ENCODE measurements at regions not wholly inside any gene's neighbourhood (a gene's known extent, or its start where the extent isn't known, plus 50 kb on each side); places are given as distances from the start of the nearest gene placed in this dataset.

- TF ChIP-seq POLR2A (IDR thresholded peaks at IDR 0.05) (no peak), POLR2AphosphoS5 (IDR thresholded peaks at IDR 0.05) (no peak), EP300 (IDR thresholded peaks at IDR 0.05) (no peak)
- TF ChIP-seq, protein P1, sequence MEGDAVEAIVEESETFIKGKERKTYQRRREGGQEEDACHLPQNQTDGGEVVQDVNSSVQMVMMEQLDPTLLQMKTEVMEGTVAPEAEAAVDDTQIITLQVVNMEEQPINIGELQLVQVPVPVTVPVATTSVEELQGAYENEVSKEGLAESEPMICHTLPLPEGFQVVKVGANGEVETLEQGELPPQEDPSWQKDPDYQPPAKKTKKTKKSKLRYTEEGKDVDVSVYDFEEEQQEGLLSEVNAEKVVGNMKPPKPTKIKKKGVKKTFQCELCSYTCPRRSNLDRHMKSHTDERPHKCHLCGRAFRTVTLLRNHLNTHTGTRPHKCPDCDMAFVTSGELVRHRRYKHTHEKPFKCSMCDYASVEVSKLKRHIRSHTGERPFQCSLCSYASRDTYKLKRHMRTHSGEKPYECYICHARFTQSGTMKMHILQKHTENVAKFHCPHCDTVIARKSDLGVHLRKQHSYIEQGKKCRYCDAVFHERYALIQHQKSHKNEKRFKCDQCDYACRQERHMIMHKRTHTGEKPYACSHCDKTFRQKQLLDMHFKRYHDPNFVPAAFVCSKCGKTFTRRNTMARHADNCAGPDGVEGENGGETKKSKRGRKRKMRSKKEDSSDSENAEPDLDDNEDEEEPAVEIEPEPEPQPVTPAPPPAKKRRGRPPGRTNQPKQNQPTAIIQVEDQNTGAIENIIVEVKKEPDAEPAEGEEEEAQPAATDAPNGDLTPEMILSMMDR (IDR thresholded peaks at IDR 0.05): no peak
Observed at GRCh38 chr22:49183208-49183825, 644.4 kb downstream of the BRD1 start.
